PFSK-1 (cell line): ENCODE measurements at regions not wholly inside any gene's neighbourhood (a gene's known extent, or its start where the extent isn't known, plus 50 kb on each side); places are given as distances from the start of the nearest gene placed in this dataset.

Experiments used
- FOXP2 ChIP-seq: optimal IDR thresholded peaks from 2 replicates; pipeline ENCODE3; 2011; ENCODE audit warnings: borderline replicate concordance, control low read depth, inconsistent platforms; ENCODE audit not compliant: insufficient read depth; ENCODE audit errors: extremely low read length, extremely low read depth
- POLR2AphosphoS5 ChIP-seq: IDR thresholded peaks from 2 replicates; pipeline ENCODE4 v1.6.1; 2012; ENCODE audit warnings: low read depth, mild to moderate bottlenecking, control low read depth, low read length, moderate library complexity
- REST ChIP-seq, 2 experiments: IDR thresholded peaks; 2 replicates each; pipeline versions ENCODE4 v1.6.1 to v1.8.0; 2011 to 2012; ENCODE audit warnings: low read depth in 2 of 2, low read length in 2 of 2, control low read depth in 1 of 2, inconsistent platforms in 1 of 2, mild to moderate bottlenecking in 1 of 2, moderate library complexity in 1 of 2; ENCODE audit not compliant: insufficient read depth in 1 of 2
- SIN3A ChIP-seq: IDR thresholded peaks from 2 replicates; pipeline ENCODE4 v1.6.1; 2012; ENCODE audit warnings: mild to moderate bottlenecking, low read length, moderate library complexity, borderline replicate concordance; ENCODE audit not compliant: insufficient read depth
- TAF1 ChIP-seq: IDR thresholded peaks from 2 replicates; pipeline ENCODE4 v1.6.1; 2012; ENCODE audit warnings: low read length, control low read depth, borderline replicate concordance; ENCODE audit not compliant: insufficient read depth

DNA sequence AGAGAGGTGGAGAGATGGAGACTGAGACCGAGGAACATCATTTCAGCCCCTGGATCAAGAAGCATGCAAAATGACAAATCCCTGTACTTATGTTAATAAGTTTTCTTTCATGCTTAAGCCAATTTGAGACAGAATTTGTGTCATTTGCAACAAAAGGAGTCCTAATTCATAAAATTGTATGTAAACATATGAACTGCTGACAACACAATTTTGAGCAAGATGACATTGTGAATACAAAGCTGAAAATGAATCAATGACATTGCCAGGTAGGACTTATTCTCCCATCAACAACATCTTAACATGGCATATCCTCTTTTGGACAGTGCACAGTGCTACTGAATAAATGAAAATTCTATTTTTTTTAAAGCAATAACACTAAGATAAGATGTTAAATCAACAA is 264.0 kb downstream of the WDR11 start:
- TF ChIP-seq POLR2AphosphoS5 (no peak), TAF1 (no peak), REST (IDR thresholded peaks at IDR 0.05; ENCODE audit: insufficient read depth in 1 of 2, low read depth in 2 of 2, low read length in 2 of 2) (no peak), SIN3A (no peak)

DNA sequence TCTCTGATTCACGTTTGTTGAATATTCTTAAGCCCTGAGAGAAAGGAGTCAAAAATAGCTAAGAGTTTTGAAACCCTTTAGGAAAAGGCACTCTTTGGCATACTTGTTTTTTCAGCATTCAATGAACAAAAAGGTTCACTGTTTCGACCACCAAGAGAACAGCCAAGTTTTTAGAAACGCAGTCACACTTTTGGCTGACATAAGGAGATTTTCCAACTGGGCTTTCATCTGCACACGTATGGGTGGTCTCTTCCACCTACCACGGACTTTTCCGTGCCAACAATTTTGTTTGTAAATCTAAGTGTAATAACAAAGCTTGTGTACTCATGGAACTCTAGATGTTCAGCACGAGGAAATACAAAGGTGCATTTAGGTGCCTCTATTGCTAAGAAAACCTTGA is 270.3 kb downstream of the WDR11 start:
- TF ChIP-seq TAF1 = no peak
- no peak for TF ChIP-seq FOXP2
- no peak for TF ChIP-seq REST (IDR thresholded peaks at IDR 0.05; ENCODE audit: insufficient read depth in 1 of 2, low read depth in 2 of 2, low read length in 2 of 2)
- TF ChIP-seq SIN3A = no peak
- TF ChIP-seq POLR2AphosphoS5 = no peak

DNA sequence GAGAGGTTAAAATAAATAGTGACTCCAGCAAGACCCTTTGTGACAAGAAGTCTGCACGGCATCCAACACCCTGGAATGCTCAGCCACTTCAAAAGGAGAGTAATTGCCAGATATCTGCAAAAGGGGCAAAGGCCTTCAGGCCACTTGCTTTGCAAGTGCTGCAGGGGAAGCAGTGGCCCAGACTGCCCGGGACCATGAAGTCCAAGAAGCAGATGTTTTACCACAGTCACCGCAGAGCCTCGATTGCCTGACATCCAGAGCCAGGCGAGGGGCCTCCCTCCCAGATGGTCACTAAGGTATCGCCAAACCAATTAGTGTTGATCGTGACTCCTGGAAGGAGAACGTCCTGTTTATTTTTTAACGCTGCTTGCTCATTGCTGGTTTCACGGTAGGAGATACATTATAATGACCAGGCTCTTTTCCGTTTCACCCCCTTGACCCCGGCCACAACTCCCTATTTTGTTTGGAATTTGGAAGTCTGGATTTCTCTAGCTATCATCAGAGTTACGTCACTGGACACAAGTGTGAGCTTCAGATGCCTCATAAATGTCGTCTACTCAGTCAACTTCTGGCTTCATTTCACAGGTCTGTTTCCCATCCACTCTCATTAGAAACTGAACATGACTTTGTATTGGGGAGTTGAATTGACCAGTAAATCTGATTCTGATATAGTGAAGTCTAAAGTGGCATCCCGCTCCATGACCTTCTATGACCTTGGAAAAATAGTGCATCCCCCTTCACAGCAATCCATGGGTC is 276.2 kb downstream of the WDR11 start:
- TF ChIP-seq SIN3A (no peak), FOXP2 (no peak), POLR2AphosphoS5 (no peak), TAF1 (no peak), REST (IDR thresholded peaks at IDR 0.05; ENCODE audit: insufficient read depth in 1 of 2, low read depth in 2 of 2, low read length in 2 of 2) (no peak)

DNA sequence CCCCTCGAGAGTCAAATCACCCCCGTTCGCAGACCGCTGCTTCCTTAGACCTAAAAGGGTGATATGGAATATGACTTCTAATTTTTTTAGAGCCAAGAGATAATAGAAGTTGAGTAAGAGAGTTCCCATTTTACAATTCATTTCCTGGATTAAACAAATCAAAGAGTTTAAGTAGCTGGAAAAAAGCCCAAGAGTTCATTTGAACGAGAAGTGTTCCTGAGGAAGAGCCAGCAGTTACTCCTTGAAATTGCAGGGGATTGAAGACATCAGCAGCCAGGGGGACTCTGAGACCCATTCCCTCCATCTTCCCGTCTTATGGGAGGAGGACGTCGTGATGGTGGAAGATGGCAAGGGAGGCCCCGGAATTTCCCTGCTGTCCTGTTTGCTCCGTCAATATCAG is 277.0 kb downstream of the WDR11 start:
- TF ChIP-seq POLR2AphosphoS5 = no peak
- TF ChIP-seq SIN3A = no peak
- no peak for TF ChIP-seq FOXP2
- TF ChIP-seq REST (IDR thresholded peaks at IDR 0.05; ENCODE audit: insufficient read depth in 1 of 2, low read depth in 2 of 2, low read length in 2 of 2) = no peak
- no peak for TF ChIP-seq TAF1

DNA sequence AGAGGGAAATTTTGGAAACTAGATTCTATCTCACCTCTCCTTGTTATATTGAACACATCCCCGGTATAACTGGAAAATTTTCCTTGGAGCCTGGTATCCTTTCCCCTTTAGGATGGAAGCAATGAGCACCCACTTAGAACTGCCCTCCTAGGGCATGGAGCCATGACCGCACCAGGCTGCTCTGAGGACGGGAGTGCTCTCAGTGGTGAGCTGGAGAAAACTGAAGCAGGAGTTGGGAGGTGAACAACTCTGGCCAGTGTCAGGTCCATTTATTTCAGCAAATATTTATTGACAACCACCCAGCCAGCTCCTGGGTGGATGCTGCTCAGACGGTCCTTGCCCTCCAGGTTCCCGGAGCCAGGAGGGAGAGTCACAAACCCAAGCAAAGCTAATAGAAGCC is 278.1 kb downstream of the WDR11 start:
- TF ChIP-seq FOXP2 (no peak), POLR2AphosphoS5 (no peak), SIN3A (no peak), REST (IDR thresholded peaks at IDR 0.05; ENCODE audit: insufficient read depth in 1 of 2, low read depth in 2 of 2, low read length in 2 of 2) (no peak), TAF1 (no peak)
